ENCODE measurements at regions not wholly inside any gene's neighbourhood (a gene's known extent, or its start where the extent isn't known, plus 50 kb on each side); places are given as distances from the start of the nearest gene placed in this dataset.

DNA sequence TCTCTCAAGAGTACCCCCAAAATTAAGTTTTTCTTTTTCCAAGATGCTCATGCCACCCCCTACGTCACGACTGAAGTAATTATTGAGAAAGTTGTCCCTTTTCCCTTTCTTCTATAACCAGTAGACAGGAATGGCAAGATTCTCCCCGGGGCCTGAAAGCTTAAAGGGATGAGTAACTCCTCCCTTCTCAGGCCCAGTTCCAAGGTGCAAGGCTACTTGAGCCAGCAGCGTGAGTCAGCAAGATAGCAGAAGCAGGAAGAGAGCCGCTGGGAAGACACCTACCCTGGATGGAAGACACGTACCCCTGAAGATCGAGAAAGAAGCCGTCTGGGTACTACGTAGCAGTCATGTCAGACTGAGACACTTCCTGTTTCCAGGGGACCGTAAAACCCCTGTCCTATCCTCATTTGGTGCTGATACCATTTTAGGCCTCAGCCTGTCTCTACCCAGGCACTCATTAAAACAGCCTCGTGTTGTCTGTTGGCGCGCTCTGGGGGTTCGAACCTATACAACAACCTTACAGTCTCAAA, 241.0 kb downstream of the ADGRG6 start:
- H4K20me1 ChIP-seq (ENCODE audit: control insufficient read depth, insufficient read depth): no peaks in the 10 kb centered on the region
- H3K4me3 ChIP-seq: no peak overlapping the region
- in situ Hi-C loops (cut with MboI) (no loop called here), intact Hi-C loops (cut with micrococcal nuclease; ENCODE audit: unreplicated experiment) (no loop called here)
- no peaks in the 10 kb centered on the region for H3K9me3 ChIP-seq (replicated peaks; ENCODE audit: control insufficient read depth, insufficient read depth, low read length)
- SMC1A ChIA-PET (ENCODE audit: uncharacterized antibody, unreplicated experiment): no interaction called here
- no peaks in the 10 kb centered on the region for H3K36me3 ChIP-seq (ENCODE audit: control insufficient read depth in 2 of 2, insufficient read depth in 2 of 2, low read length in 1 of 2)
- CTCF ChIA-PET: no interaction called here
- POLR2A ChIA-PET: no interaction called here
- FAIRE-seq: no peak
- H3K79me2 ChIP-seq (ENCODE audit: control insufficient read depth, insufficient read depth, low read length): no peaks in the 10 kb centered on the region
- H3K4me1 ChIP-seq (ENCODE audit: control insufficient read depth, insufficient read depth, low read length): no peaks in the 10 kb centered on the region
- ATAC-seq: no peak
- TF ChIP-seq KLF5 (IDR thresholded peaks at IDR 0.05; ENCODE audit: partially characterized antibody): no peak
- TF ChIP-seq, protein P1, sequence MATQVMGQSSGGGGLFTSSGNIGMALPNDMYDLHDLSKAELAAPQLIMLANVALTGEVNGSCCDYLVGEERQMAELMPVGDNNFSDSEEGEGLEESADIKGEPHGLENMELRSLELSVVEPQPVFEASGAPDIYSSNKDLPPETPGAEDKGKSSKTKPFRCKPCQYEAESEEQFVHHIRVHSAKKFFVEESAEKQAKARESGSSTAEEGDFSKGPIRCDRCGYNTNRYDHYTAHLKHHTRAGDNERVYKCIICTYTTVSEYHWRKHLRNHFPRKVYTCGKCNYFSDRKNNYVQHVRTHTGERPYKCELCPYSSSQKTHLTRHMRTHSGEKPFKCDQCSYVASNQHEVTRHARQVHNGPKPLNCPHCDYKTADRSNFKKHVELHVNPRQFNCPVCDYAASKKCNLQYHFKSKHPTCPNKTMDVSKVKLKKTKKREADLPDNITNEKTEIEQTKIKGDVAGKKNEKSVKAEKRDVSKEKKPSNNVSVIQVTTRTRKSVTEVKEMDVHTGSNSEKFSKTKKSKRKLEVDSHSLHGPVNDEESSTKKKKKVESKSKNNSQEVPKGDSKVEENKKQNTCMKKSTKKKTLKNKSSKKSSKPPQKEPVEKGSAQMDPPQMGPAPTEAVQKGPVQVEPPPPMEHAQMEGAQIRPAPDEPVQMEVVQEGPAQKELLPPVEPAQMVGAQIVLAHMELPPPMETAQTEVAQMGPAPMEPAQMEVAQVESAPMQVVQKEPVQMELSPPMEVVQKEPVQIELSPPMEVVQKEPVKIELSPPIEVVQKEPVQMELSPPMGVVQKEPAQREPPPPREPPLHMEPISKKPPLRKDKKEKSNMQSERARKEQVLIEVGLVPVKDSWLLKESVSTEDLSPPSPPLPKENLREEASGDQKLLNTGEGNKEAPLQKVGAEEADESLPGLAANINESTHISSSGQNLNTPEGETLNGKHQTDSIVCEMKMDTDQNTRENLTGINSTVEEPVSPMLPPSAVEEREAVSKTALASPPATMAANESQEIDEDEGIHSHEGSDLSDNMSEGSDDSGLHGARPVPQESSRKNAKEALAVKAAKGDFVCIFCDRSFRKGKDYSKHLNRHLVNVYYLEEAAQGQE (IDR thresholded peaks at IDR 0.05; ENCODE audit: low read depth, low read length): no peak
- no peak for TF ChIP-seq MEF2A (IDR thresholded peaks at IDR 0.05; ENCODE audit: insufficient read depth, low read depth, low read length)
- TF ChIP-seq EGR1 (IDR thresholded peaks at IDR 0.05; ENCODE audit: borderline replicate concordance in 1 of 2, low read depth in 2 of 2, low read length in 2 of 2): no peak
- no peak for TF ChIP-seq DPF2 (IDR thresholded peaks at IDR 0.05)
- TF ChIP-seq MTA2 (IDR thresholded peaks at IDR 0.05; ENCODE audit: low read depth): no peak
- TF ChIP-seq FOXK2 (IDR thresholded peaks at IDR 0.05): no peak
- TF ChIP-seq ZNF24 (IDR thresholded peaks at IDR 0.05): no peak
- TF ChIP-seq EZH2 (IDR thresholded peaks at IDR 0.05; ENCODE audit: borderline replicate concordance, control insufficient read depth, low read depth, low read length): no peak
- TF ChIP-seq TCF3 (IDR thresholded peaks at IDR 0.05; ENCODE audit: borderline replicate concordance, insufficient read depth, low read depth, low read length): no peak
- H3K27ac ChIP-seq (ENCODE audit: control insufficient read depth, insufficient read depth): no peak overlapping the region
- no peak overlapping the region for H3K9ac ChIP-seq (ENCODE audit: control insufficient read depth, insufficient read depth, low read length)
- RAD21 ChIA-PET (ENCODE audit: unreplicated experiment): no interaction called here
- no peak overlapping the region for H3K4me2 ChIP-seq (ENCODE audit: control insufficient read depth, insufficient read depth)
- H3K27me3 ChIP-seq (replicated peaks in 1 of 2; ENCODE audit: control insufficient read depth in 2 of 2, insufficient read depth in 2 of 2, low read length in 1 of 2): no peaks in the 10 kb centered on the region
- DNase-seq (ENCODE audit: low read depth, low spot score): no peak
- BruUV-seq (replicated peaks): no TSS peak
- WGBS (ENCODE audit: insufficient coverage, insufficient replicate concordance, low lambda C conversion rate, missing lambda C conversion rate): 61% methylated on average over 14 of the region's 14 CpGs
- H2AFZ ChIP-seq (ENCODE audit: control insufficient read depth, low read depth, low read length): no peak overlapping the region

All from GM12878 (cell line).